ENCODE measurements at regions not wholly inside any gene's neighbourhood (a gene's known extent, or its start where the extent isn't known, plus 50 kb on each side); places are given as distances from the start of the nearest gene placed in this dataset.
"Not testable (repeated sequence)": the region's sequence is repeated elsewhere in the genome, so short reads cannot be mapped to it uniquely, and the experiment has no call there.

DNA sequence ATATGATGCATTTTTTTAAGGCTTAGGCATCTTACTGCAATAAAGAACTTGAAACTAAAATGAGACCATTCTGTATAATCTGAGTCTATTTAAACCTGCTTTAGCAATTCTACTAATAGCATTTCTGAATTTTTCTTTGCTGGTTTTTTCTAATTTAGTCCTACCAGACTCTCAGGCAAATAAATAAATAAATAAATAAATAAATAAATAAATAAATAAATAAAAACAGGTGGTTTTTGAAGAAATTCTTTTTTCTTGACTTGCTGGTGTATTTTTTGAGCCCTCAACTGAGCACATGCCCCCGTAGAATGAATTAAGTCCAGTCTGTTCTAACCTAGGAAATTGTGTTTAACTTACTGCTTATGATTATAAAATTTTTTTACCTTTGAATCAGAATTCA, 134.7 kb upstream of the FOXP2 start:
- DNase-seq (ENCODE audit: low spot score): no peak

DNA sequence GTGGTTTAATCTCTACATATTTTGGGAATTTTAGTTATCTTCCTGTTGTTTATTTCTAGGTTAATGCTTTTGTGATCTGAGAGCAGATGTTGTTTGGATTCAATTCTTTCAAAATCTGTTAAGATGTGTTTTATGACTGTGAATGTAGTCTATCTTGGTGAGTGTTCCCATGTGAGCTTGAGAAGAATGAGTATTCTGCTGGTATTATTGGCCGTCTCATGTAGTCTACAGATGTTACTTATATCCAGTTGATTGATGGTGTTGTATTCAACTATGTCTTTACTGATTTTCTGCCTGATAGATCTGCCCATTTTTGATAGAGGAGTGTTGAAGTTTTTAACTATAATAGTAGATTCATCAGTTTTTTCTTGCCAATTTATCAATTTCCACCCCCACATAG, 141.4 kb upstream of the FOXP2 start:
- DNase-seq (ENCODE audit: low spot score): no peak

DNA sequence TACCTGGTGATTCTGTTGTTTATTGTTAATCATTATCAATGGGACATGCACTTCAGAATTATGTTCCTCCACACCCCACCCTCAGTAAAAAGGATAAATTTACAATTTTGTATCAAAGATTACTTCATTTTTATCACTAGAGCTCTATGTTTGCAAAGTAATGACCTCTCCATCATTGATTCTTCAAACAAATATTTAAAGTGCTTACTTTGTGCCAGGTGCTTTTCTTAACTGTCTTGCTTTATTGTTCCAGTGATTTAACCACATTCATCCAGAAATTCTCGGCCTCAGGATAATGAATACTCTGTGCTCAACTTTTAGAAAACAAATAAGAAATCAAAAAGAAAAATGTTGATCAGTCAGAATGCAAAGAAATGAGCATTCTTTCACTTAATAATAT, 144.9 kb upstream of the FOXP2 start:
- no peak for DNase-seq (ENCODE audit: low spot score)

DNA sequence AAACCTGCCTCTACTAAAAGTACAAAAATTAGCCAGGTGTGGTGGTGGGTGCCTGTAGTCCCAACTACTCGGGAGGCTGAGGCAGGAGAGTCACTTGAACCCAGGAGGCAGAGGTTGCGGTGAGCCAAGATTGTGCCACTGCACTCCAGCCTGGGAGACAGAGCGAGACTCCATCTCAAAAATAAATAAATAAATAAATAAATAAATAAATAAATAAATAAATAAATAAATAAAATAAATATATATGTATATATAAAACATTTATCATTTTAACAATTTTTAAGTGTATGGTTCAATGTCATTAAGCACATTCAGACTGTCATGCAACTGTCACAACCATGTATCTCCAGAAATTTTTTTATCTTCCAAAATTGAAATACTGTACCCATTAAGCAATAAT, 147.1 kb upstream of the FOXP2 start:
- DNase-seq (ENCODE audit: low spot score): not testable (repeated sequence)

DNA sequence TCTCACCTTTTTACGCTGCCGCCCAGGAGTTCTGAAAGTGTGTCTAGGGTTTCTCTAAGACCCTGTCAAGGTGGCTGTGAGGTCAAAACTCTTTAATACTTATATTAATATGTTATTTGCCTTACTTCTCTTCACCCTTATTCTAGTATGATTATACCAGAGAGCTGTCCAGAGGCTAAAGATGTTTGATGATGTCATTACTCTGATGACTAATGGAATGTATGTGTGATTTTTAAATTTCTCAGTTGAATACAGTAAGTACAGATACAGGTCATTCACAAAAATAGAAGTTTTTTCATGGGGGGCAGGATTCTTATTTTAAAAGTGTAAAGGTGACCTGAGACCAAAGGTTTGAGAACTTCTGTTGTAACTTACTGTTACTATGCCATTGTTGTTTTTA, 150.6 kb upstream of the FOXP2 start:
- DNase-seq (ENCODE audit: low spot score): no peak

DNA sequence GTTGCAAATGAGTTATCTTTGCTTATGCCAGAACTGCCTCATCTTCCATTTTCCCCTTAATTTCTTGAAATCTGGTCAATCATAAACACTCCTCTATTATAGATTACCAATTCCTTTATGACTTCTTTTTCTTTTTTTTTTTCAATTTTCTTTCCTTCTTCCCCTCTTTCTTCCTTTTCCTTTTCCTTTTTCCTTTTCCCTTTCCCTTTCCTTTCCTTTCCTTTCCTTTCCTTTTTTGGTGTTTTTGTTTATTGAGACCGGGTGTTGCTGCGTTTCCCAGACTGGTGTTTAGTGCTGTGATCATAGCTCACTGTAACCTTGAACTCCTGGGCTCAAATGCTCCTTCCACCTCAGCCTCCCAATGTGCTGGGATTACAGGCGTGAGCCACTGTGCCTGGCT, 151.4 kb upstream of the FOXP2 start:
- no peak for DNase-seq (ENCODE audit: low spot score)

DNA sequence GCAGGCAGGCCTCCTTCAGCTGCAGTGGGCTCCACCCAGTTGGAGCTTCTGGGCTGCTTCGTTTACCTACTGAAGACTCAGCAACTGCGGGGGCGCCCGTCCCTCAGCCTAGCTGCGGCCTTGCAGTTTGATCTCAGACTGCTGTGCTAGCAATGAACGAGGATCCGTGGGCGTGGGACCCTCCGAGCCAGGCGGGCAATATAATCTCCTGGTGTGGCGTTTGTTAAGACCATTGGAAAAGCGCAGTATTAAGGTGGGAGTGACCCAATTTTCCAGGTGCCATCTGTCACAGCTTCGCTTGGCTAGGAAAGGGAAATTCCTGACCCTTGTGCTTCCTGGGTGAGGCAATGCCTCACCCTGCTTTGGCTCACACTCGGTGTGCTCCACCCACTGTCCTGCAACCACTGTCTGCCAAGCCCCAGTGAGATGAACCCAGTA, 159.2 kb upstream of the FOXP2 start:
- no peak for DNase-seq (ENCODE audit: low spot score)

DNA sequence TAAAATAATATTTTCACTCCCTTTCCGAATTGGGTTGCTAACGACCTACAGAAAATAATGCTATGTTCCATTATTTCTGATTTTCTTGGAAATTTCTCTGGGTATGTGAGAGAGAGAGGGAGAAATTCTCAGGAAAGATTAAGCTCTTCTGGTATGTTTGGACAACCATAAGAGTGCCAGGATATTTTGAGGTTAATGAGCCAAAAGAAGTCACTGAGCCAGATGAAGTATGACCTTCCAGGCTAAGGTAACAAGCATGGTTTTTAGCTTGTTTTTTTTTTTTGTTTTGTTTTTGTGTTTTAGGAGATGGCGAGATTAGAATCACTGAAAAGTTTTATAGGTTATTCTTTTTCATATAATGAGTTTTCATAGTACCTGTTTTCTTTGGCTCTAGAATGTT, 171.0 kb upstream of the FOXP2 start:
- DNase-seq (ENCODE audit: low spot score): no peak

DNA sequence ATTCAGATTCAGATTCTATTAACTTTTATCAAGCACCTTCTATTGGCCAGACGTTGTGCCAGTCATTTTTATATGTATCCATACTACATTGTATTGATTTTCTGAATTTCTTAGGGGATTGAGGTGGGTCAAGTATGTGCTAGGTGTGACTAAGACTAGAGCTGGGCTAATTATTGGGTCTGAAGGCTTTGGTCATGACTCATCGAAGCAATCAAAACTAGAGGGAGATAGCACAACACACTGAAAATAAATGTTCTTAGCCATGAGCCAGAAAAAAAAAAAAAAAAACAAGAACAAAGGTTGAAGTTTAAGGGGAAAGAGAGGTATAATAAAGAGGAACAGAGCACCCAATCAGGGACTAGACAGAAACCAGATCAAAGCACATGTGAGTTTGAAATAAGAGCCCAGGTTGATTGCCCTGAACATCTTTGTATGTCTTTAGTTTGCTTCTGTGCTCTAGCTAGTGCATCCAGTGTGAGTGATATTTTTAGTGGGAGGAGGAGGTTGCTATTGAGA, 171.6 kb upstream of the FOXP2 start:
- DNase-seq (ENCODE audit: low spot score): no peak

DNA sequence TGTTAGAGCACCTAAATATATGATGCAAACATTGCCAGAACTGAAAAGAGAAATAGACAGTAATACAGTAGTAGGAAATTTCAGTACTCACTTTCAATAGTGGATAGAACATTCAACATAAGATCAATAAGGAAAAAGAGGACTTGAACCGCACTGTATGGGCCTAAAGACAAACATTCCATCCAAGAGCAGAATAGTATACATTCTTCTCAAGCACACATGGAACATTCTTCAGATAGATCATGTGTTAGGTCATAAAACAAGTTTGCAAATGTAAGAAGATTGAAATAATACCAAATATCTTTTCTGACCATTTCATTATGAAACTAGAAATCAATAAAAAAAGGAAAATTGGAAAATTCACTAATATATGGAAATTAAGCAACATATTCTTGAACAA, 185.4 kb upstream of the FOXP2 start:
- DNase-seq (ENCODE audit: low spot score): no peak

DNA sequence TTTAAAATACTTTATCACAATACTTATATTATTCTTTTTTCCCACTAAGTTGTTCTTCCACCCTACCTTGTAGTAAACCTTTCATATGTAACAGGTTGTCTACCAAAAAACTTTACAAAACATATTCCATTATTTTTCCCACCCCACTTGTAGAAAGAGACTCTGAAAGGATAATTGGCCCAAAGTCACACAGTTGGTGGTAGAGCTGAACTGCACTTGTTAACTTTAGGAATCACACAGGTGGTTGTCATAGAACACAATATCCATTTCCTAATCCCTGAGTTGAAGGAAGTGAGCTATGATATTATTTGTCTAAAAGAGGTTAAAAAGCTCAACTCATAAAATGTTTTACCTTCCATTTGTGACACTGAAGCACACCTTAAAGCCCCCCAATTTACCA, 188.8 kb upstream of the FOXP2 start:
- no peak for DNase-seq (ENCODE audit: low spot score)

DNA sequence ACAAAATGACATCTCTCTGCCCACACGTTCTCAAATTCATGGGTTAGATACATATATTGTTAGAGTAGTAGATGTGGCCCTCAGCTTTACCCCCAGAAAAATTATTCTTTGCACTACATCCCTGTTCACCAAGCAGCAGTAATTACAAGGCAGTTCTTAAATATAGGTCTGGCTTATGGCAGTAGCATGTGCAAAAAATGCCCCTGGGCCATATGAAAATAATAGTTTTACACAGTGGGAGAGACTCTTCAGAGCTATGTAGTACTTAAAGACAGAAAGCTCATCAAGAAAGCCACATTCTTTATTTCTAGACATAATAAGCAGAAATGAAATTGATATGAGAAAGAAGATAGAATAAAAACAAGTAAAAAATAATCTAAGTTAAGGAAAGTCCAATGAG, 196.3 kb upstream of the FOXP2 start:
- no peak for DNase-seq (ENCODE audit: low spot score)

DNA sequence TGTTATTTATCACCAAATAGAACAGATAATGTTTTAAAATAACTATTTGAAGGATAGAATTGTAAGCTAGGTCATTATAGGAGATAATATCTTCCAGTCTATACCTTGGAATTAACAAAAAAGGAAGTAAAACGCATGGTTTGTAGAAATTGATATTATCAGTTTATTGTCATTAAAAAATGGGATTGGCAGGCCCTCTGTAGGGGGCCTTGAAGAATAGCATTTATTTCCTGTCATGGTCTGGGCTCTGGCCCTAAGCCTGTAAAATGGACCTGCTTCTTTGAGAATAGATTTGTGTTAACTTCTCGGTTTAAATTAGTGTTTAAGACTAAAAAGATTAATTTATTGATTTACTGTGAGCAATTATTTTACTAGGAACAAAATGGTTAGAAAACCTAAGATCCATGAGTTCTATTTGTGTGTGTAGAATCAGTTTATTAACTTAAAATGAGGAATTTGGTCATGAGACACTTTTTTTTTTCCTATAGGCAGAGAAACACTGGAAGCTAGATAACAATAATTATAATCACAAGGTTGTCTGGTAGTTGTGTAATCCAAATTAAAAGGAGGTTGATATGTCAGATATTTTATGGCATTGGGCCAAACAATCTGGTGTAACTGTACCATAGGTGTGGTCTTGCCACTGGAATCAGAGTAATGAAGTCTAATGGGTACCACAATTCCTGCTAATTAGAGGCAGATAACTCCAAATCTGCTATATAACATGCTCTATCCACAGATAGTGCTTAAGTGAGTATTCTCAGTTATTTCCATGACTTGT, 197.4 kb upstream of the FOXP2 start:
- DNase-seq (ENCODE audit: low spot score): no peak

DNA sequence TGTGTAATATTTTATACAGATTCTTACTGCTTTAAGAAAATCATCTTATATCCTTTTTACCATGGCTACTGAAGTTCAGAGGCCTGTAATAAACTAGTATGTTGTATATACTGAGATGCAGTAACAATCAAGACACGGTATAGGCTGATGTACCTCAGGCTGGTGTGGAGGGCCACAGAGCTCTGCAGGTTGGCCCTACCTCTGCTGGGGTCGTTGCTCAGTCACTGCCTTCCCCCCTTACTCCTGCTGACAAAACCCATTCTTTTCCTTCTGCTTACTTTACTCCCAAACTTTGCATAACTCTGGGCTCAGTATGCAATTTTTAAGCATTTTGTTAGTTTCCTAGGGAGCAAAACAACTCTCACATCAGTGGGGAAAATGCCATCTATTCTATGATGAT, 200.1 kb upstream of the FOXP2 start:
- no peak for DNase-seq (ENCODE audit: low spot score)

DNA sequence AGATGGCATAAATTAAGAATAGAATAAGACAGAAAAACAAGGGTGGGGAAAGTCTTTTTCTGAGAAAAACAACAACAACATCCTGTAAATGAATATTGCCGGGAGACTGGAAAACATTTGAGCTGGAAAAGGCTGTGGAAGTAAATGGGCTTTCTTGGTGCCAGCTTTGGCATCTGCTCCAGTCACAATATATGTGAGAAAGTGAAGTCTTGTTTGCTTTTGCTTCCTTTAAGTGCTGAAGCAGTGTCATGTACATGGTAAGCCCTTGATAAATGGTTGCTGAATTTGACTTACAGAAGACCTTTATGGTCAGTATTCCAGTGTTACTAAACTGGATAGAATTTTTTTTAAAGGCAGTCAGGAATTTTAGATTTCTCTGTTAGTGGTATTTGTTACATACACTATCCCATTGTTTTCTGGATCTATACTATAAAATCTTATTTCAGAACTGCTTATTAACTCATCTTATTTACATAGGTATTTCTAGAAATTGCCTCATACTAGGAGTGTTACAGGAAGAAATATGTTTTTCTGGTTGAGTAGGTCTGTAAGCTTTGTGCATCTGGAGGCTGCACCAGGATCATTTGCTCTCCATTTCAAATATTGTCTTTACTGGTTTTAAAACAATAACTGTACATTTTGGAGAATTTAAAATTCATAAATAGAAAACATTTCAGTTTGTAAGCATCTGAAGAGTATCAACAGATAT, 201.7 kb upstream of the FOXP2 start:
- DNase-seq (ENCODE audit: low spot score): no peak

DNA sequence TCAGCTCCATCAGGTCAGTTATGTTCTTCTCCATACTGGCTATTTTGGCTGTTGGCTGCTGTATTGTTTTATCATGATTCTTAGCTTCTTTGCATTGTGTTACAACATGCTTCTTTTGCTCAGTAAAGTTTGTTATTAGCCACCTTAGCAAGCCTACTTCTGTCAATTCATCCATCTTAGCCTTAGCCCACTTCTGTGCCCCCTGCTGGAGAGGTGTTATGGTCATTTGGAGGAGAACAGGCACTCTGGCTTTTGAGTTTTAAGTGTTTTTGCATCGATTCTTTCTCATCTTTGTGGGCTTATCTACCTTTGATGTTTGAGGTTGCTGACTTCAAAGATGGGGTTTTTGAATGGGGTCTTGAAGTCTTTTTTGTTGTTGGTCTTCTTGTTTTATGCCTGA, 204.6 kb upstream of the FOXP2 start:
- DNase-seq (ENCODE audit: low spot score): no peak

DNA sequence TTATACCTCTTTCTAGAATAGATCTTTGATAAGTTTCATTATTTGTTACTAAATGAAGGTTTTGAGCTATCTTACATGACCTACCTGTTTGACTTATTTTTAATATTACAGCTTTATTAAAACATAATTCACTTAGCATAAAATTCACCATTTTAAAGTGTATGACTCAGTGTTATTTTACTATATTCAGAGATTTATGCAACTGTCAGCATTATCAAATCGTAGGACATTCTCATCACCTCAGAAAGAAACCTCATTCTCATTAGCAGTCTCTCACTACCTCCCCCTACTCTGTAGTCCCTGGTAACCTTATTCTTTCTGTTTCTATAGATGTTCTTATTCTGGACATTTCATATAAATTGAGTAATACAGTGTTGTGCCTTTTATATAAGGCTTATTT, 207.9 kb upstream of the FOXP2 start:
- DNase-seq (ENCODE audit: low spot score): no peak

DNA sequence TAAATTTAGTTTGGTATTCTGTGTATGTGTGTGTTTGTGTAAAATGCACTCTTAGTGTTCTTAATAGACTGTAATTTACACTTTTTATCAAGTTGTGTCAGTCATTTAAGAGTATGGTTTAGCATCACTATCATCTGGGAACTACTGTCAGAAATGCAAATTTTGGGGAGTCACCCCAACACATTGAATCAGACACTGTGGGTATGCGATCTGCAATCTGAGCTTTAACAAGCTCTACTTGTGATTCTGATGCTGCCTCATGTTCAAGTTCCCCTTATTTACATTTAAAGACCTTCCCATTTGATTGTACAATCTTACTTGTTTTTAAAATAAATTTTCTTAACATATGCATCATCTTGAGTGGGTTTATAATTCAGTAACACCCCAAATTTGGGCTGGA, 218.1 kb upstream of the FOXP2 start:
- no peak for DNase-seq (ENCODE audit: low spot score)

DNA sequence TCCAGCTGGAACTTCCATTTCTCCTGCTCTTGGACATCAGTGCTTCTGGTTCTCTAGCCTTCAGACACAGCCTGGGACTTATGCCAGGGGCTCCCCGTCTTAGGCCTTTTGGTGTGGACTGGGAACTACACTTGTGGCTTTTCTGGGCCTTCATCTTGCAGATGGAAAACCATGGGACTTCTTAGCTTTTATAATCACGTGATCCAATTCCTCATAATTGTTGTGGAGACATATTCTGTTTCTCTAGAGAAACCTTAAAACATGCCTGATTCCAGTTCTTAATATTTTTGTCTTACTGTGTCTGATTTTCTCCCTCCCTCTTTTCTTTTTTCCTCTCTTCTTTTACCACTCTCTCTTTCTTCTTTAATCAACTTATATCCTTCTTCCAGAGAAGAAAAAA, 224.2 kb upstream of the FOXP2 start:
- no peak for DNase-seq (ENCODE audit: low spot score)

DNA sequence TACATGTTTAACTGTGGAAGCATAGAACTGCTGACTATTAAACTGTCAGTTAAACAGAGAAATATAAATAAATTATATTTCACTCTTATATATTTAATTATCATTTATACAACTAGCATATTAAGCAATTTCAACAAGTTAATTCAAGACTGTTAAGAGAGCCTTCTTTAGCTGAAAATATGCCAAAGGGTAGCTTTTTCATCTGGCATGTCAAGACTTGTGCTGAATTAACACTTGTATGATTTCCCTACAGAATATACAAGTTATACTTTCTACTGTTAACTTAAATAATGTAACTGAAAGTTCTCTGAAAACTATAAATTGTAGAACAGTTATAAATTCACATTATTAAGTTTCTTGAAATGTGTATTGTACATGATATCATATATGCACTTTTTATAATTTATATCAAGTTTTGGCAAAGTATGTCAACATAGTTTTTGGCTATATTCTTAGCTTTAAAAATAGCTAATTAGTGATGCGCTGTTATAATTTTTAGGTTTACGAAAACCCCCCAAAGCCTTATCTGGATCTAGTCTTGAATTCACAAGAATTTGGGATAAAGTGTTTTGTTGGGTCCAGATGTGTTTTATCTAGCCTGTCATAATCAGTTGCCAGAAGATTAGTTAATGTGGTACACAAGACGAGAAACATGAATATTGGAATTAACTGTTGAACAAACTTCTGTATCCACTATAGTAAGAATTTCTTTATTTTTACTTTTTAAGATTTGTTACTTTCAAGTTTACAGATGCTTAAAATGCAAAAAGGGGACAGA, 231.1 kb upstream of the FOXP2 start:
- no peak for DNase-seq (ENCODE audit: low spot score)

DNA sequence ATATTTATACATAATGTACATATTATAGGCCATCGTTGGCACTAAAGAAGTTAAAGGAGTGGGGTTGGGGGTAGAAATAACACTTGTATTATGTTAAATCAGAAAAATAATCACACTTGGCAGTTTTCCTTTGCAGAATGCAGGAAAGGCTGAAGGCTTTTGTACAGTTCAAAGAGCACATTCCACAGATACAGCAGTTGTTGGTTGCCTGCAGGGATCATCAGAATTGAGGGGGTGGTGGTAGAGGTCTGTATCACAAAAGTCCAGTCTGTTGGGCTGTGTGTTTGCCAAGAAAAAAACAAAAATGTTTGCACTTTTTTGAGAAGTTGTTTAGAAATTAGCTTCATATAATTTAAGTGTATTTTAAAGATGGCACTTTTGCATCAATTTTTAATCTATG, 231.8 kb upstream of the FOXP2 start:
- DNase-seq (ENCODE audit: low spot score): no peak

DNA sequence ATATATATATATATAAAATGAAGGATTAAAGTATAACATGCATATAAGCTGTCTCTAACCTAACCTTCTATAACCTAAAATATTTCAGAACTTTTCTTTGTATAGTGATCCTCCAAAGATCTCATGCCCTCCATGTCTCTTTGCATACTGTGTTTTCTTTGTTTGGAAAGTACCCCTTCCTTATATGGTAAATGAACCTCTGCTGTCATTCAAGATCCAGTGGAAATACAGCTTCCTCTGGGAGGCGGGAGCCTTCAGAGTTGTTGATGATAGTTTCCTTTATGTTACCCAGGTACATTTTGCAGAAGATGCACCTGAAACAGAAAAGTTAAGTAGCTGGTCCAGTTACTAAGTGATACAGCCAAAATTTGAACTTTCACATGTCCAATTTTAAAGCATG, 233.3 kb upstream of the FOXP2 start:
- DNase-seq (ENCODE audit: low spot score): no peak

All from activated CD4-positive, alpha-beta T cell treated with anti-CD3 and anti-CD28 coated beads, Interleukin-2, Interleukin-4, amounts not matched to agents 100 ng/mL and 50 ng/mL, durations not matched to agents 16 hours and 8 hours (primary cell).